Liver (tissue), 8 donors: ENCODE measurements at regions not wholly inside any gene's neighbourhood (a gene's known extent, or its start where the extent isn't known, plus 50 kb on each side); places are given as distances from the start of the nearest gene placed in this dataset.

Experiments
- DNase-seq: peaks from one replicate; pipeline ENCODE4 v3.0.0-alpha.2; 2017; ENCODE audit warnings: low spot score
- H3K27ac ChIP-seq, 2 donors: one replicate each; pipeline ENCODE4 v1.7.0; 2013; ENCODE audit warnings: inconsistent platforms in 2 of 2, low read length in 2 of 2, control low read depth in 1 of 2, low read depth in 1 of 2, mild to moderate bottlenecking in 1 of 2
- H3K27me3 ChIP-seq, 4 donors: one replicate each; pipeline versions ENCODE4 v1.6.1 to v1.7.0; 2013; ENCODE audit warnings: low read length in 3 of 4, inconsistent platforms in 1 of 4, mild to moderate bottlenecking in 1 of 4, moderate library complexity in 1 of 4; ENCODE audit not compliant: control insufficient read depth in 4 of 4, insufficient read depth in 4 of 4
- H3K36me3 ChIP-seq, 4 donors: one replicate each; pipeline versions ENCODE4 v1.6.1 to v1.7.0; 2013; ENCODE audit warnings: low read length in 3 of 4, mild to moderate bottlenecking in 3 of 4, low read depth in 1 of 4, moderate library complexity in 1 of 4; ENCODE audit not compliant: control insufficient read depth in 4 of 4, insufficient read depth in 3 of 4
- H3K4me1 ChIP-seq, 4 donors: one replicate each; pipeline versions ENCODE4 v1.6.1 to v1.7.0; 2013; ENCODE audit warnings: low read length in 3 of 4, mild to moderate bottlenecking in 3 of 4, moderate library complexity in 1 of 4; ENCODE audit not compliant: control insufficient read depth in 4 of 4, insufficient read depth in 4 of 4
- H3K4me3 ChIP-seq, 3 donors: one replicate each; pipeline versions ENCODE4 v1.6.1 to v1.7.0; 2013; ENCODE audit warnings: low read length in 3 of 3, control low read depth in 1 of 3, low read depth in 1 of 3, mild to moderate bottlenecking in 1 of 3
- H3K9ac ChIP-seq, 2 donors: one replicate each; pipeline ENCODE4 v1.7.0; 2013; ENCODE audit warnings: low read length in 2 of 2, mild to moderate bottlenecking in 2 of 2, moderate library complexity in 2 of 2, control low read depth in 1 of 2, low read depth in 1 of 2
- H3K9me3 ChIP-seq, 4 donors: one replicate each; pipeline versions ENCODE4 v1.6.1 to v1.7.0; 2013; ENCODE audit warnings: low read length in 3 of 4; ENCODE audit not compliant: control insufficient read depth in 4 of 4
- ATF3 ChIP-seq: IDR thresholded peaks from 2 replicates; pipeline ENCODE4 v1.6.1; 2016; ENCODE audit warnings: antibody characterized with exemption
- CTCF ChIP-seq: fragments of 150-350 bp; IDR thresholded peaks from 2 replicates; pipeline ENCODE4 v1.5.1; 2017; ENCODE audit warnings: improper control_type of control experiment, low read depth, low read length; ENCODE audit not compliant: missing input control
- EGR1 ChIP-seq, 2 donors: IDR thresholded peaks; 2 replicates each; pipeline ENCODE4 v1.6.1; 2016 to 2018; ENCODE audit warnings: antibody characterized with exemption in 2 of 2, low read depth in 2 of 2
- FOXA1 ChIP-seq: IDR thresholded peaks from 2 replicates; pipeline ENCODE4 v1.6.1; 2016; ENCODE audit warnings: antibody characterized with exemption
- FOXA2 ChIP-seq: IDR thresholded peaks from 2 replicates; pipeline ENCODE4 v1.6.1; 2016; ENCODE audit warnings: antibody characterized with exemption
- GABPA ChIP-seq, 2 donors: IDR thresholded peaks in 1 of 2; conservative IDR thresholded peaks in 1 of 2; 2 replicates each; pipeline ENCODE4 v1.6.1; 2016; ENCODE audit warnings: antibody characterized with exemption in 2 of 2, mild to moderate bottlenecking in 1 of 2, moderate library complexity in 1 of 2
- HNF4A ChIP-seq, 2 donors: conservative IDR thresholded peaks; 2 replicates each; pipeline ENCODE4 v1.6.1; 2016; ENCODE audit warnings: antibody characterized with exemption in 2 of 2, mild to moderate bottlenecking in 2 of 2
- HNF4G ChIP-seq: IDR thresholded peaks from 2 replicates; pipeline ENCODE4 v1.6.1; 2016; ENCODE audit warnings: antibody characterized with exemption
- JUND ChIP-seq, 2 donors: IDR thresholded peaks; 2 replicates each; pipeline ENCODE4 v1.6.1; 2016; ENCODE audit warnings: antibody characterized with exemption in 2 of 2
- MAX ChIP-seq: IDR thresholded peaks from 2 replicates; pipeline ENCODE4 v1.6.1; 2016; ENCODE audit warnings: antibody characterized with exemption
- NR2F2 ChIP-seq: IDR thresholded peaks from 2 replicates; pipeline ENCODE4 v1.6.1; 2016; ENCODE audit warnings: antibody characterized with exemption
- RAD21 ChIP-seq, 2 donors: IDR thresholded peaks; 2 replicates each; pipeline ENCODE4 v1.6.1; 2016; ENCODE audit warnings: antibody characterized with exemption in 2 of 2, mild to moderate bottlenecking in 2 of 2
- REST ChIP-seq: IDR thresholded peaks from 2 replicates; pipeline ENCODE4 v1.6.1; 2016; ENCODE audit warnings: antibody characterized with exemption, mild to moderate bottlenecking
- RXRA ChIP-seq, 2 donors: IDR thresholded peaks; 2 replicates each; pipeline ENCODE4 v1.6.1; 2017 to 2018; ENCODE audit warnings: antibody characterized with exemption in 2 of 2, mild to moderate bottlenecking in 1 of 2
- SP1 ChIP-seq: IDR thresholded peaks from 2 replicates; pipeline ENCODE4 v1.6.1; 2018; ENCODE audit warnings: antibody characterized with exemption, mild to moderate bottlenecking
- TAF1 ChIP-seq: conservative IDR thresholded peaks from 2 replicates; pipeline ENCODE4 v1.6.1; 2016; ENCODE audit warnings: antibody characterized with exemption, mild to moderate bottlenecking
- YY1 ChIP-seq: IDR thresholded peaks from 2 replicates; pipeline ENCODE4 v1.6.1; 2016; ENCODE audit warnings: antibody characterized with exemption, mild to moderate bottlenecking
- ZBTB33 ChIP-seq: IDR thresholded peaks from 2 replicates; pipeline ENCODE4 v1.6.1; 2016; ENCODE audit warnings: antibody characterized with exemption
- WGBS: extraction: QIAGEN DNeasy Blood & Tissue Kit; methylation state at CpG from one replicate; pipeline ENCODE4 v1.1.7; 2013; 5-methylcytosine and 5-hydroxymethylcytosine counted together
- donor health status: healthy.
- donor health status: healthy.
- donor health status: healthy.
- donor health status: healthy.
- donor health status: healthy.

GRCh38 chr6:156502969-156503504 is 274.1 kb upstream of the ARID1B start:
- WGBS = 84% methylated on average over 8 of the region's 8 CpGs
- Histone ChIP-seq H3K36me3 (no peaks in the 10 kb centered on the region), H3K4me1 (no peaks in the 10 kb centered on the region), H3K9me3 (no peaks in the 10 kb centered on the region), H3K9ac (no peak overlapping the region), H3K4me3 (no peak overlapping the region), H3K27ac (no peak overlapping the region), H3K27me3 (no peaks in the 10 kb centered on the region)
- TF ChIP-seq ZBTB33 = no peak
- TF ChIP-seq FOXA1 = no peak
- no peak for TF ChIP-seq MAX
- no peak for TF ChIP-seq FOXA2
- TF ChIP-seq SP1 = no peak
- TF ChIP-seq TAF1 = no peak
- no peak for TF ChIP-seq YY1
- TF ChIP-seq GABPA (IDR thresholded peaks at IDR 0.05 in 1 of 2, conservative IDR thresholded peaks at IDR 0.05 in 1 of 2) = no peak
- TF ChIP-seq RXRA (IDR thresholded peaks at IDR 0.05) = no peak
- no peak for TF ChIP-seq EGR1 (IDR thresholded peaks at IDR 0.05; ENCODE audit: low read depth in 2 of 2)
- TF ChIP-seq JUND (IDR thresholded peaks at IDR 0.05) = no peak
- TF ChIP-seq REST = no peak
- TF ChIP-seq HNF4G = no peak
- TF ChIP-seq CTCF = no peak
- no peak for TF ChIP-seq ATF3
- TF ChIP-seq NR2F2 = no peak
- no peak for TF ChIP-seq HNF4A (conservative IDR thresholded peaks at IDR 0.05)
- TF ChIP-seq RAD21 (IDR thresholded peaks at IDR 0.05) = no peak
- no peak for DNase-seq
